Nephron progenitor cell (in vitro differentiated cells): ENCODE measurements at regions not wholly inside any gene's neighbourhood (a gene's known extent, or its start where the extent isn't known, plus 50 kb on each side); places are given as distances from the start of the nearest gene placed in this dataset.
"Not testable (repeated sequence)": the region's sequence is repeated elsewhere in the genome, so short reads cannot be mapped to it uniquely, and the experiment has no call there.

Experiments used
- DNase-seq: peaks from one replicate; pipeline ENCODE4 v3.0.0; 2021
- H3K27ac Mint-ChIP-seq: 2 replicates; pipeline ENCODE4 v1.8.0; 2021; ENCODE audit warnings: mild to moderate bottlenecking, moderate library complexity, mixed read lengths
- H3K27me3 Mint-ChIP-seq: 2 replicates; pipeline ENCODE4 v1.8.0; 2021; ENCODE audit warnings: mild to moderate bottlenecking, low read depth, mixed read lengths; ENCODE audit not compliant: poor library complexity
- H3K36me3 Mint-ChIP-seq: 2 replicates; pipeline ENCODE4 v1.8.0; 2021; ENCODE audit warnings: low read depth, mixed read lengths
- H3K4me1 Mint-ChIP-seq: 2 replicates; pipeline ENCODE4 v1.8.0; 2021; ENCODE audit warnings: mixed read lengths
- H3K4me3 Mint-ChIP-seq: 2 replicates; pipeline ENCODE4 v1.8.0; 2021; ENCODE audit warnings: mild to moderate bottlenecking, moderate library complexity, mixed read lengths
- H3K9me3 Mint-ChIP-seq: 2 replicates; pipeline ENCODE4 v1.8.0; 2021; ENCODE audit warnings: mild to moderate bottlenecking, moderate library complexity, mixed read lengths
- TF ChIP-seq, protein P1 (sequence below): fragments of 200-600 bp; sonication (generic); IDR thresholded peaks from 2 replicates; pipeline ENCODE4 v1.5.0; 2021; ENCODE audit warnings: antibody characterized with exemption

DNA sequence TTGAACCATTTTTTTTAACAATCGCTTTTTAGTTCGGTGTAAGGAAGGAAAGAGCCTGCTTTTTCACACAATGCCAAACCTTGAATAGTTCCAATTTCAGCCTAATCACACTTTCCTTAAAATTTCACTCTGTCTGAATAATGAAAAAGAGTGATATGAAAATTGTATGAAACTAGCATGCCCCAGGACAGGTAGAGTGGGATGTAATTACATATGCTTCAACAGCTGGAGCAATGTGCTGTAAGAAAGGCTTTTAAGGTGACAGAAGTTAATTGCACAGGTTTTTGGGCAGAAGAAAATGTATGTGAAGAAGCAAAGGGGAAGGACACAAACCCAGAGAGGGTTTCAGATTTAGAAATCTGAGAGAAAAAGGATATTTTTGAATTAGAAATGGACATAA, 184.0 kb downstream of the DSC3 start:
- Mint-ChIP-seq H3K36me3 (no peaks in the 10 kb centered on the region), H3K4me3 (no peak overlapping the region), H3K9me3 (no peaks in the 10 kb centered on the region), H3K4me1 (peaks cover 21% of the 10 kb centered on the region), H3K27me3 (no peaks in the 10 kb centered on the region), H3K27ac (no peak overlapping the region)
- DNase-seq = no peak
- TF ChIP-seq, protein P1, sequence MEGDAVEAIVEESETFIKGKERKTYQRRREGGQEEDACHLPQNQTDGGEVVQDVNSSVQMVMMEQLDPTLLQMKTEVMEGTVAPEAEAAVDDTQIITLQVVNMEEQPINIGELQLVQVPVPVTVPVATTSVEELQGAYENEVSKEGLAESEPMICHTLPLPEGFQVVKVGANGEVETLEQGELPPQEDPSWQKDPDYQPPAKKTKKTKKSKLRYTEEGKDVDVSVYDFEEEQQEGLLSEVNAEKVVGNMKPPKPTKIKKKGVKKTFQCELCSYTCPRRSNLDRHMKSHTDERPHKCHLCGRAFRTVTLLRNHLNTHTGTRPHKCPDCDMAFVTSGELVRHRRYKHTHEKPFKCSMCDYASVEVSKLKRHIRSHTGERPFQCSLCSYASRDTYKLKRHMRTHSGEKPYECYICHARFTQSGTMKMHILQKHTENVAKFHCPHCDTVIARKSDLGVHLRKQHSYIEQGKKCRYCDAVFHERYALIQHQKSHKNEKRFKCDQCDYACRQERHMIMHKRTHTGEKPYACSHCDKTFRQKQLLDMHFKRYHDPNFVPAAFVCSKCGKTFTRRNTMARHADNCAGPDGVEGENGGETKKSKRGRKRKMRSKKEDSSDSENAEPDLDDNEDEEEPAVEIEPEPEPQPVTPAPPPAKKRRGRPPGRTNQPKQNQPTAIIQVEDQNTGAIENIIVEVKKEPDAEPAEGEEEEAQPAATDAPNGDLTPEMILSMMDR = no peak

DNA sequence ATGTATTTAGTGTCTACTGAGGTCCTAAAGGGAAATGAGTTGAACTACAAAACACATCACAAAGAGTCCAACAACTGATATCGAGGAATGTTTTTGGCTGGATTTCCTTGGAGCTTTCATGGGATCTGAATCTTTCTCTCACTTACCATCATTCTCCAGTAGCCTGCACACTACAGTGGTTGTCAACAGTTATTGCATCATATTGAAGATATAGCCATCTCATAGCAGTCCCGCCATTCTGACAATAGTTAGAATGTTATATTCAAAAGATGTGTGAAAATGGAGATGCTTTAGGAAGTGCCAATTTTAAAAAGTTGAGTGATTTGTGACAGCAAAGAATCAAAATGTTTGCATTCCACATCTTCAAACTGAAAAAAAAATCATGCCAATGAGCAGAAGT, 186.8 kb downstream of the DSC3 start:
- no peaks in the 10 kb centered on the region for H3K27me3 Mint-ChIP-seq
- H3K4me1 Mint-ChIP-seq = peaks cover 10% of the 10 kb centered on the region
- H3K27ac Mint-ChIP-seq = no peak overlapping the region
- TF ChIP-seq, protein P1 = no peak
- H3K36me3 Mint-ChIP-seq = no peaks in the 10 kb centered on the region
- H3K4me3 Mint-ChIP-seq = no peak overlapping the region
- no peak for DNase-seq
- H3K9me3 Mint-ChIP-seq = no peaks in the 10 kb centered on the region

DNA sequence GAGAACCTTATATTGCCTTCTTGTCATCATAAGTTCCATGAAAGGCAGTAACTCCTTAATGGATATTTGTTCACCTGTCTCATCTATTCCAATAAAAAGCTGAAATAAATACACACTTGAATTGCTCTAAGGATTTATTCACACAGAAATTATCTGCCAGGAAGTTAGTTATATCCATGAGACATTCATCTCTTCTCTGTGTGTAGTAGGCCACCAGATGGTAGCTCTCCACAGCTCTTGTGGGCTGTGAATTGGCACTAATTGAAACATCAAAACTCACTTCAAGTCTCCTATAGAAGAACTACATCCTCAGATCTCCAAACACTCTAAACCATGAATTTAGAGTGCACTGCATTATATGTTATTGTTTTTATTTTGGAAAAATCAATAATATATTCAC, 189.6 kb downstream of the DSC3 start:
- TF ChIP-seq, protein P1 = no peak
- DNase-seq = no peak
- H3K27ac Mint-ChIP-seq = no peak overlapping the region
- no peaks in the 10 kb centered on the region for H3K27me3 Mint-ChIP-seq
- H3K4me3 Mint-ChIP-seq = no peak overlapping the region
- no peaks in the 10 kb centered on the region for H3K36me3 Mint-ChIP-seq
- no peaks in the 10 kb centered on the region for H3K4me1 Mint-ChIP-seq
- H3K9me3 Mint-ChIP-seq = peaks cover 14% of the 10 kb centered on the region

DNA sequence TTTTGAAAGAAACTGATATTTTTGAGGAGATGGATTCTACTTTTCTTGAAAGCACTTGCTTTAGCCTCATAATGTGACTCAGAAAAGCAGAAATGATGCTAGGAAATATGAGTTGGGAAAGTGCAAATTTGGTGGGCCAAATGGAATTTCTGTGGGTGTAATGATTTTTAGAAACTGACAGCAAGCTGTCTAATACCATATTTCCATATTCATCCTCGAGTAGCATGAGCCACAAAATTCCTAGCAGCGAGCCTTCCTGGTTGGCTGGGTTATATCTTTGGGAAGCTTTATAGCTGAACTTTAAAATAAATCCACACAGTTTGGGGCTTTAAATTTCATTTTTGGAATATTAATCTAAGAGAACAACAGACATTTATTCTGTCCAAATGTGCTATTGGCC, 190.0 kb downstream of the DSC3 start:
- TF ChIP-seq, protein P1 = no peak
- H3K4me3 Mint-ChIP-seq = no peak overlapping the region
- peaks cover 18% of the 10 kb centered on the region for H3K9me3 Mint-ChIP-seq
- no peaks in the 10 kb centered on the region for H3K27me3 Mint-ChIP-seq
- no peak for DNase-seq
- no peaks in the 10 kb centered on the region for H3K4me1 Mint-ChIP-seq
- H3K27ac Mint-ChIP-seq = no peak overlapping the region
- H3K36me3 Mint-ChIP-seq = peaks cover under 1% of the 10 kb centered on the region

DNA sequence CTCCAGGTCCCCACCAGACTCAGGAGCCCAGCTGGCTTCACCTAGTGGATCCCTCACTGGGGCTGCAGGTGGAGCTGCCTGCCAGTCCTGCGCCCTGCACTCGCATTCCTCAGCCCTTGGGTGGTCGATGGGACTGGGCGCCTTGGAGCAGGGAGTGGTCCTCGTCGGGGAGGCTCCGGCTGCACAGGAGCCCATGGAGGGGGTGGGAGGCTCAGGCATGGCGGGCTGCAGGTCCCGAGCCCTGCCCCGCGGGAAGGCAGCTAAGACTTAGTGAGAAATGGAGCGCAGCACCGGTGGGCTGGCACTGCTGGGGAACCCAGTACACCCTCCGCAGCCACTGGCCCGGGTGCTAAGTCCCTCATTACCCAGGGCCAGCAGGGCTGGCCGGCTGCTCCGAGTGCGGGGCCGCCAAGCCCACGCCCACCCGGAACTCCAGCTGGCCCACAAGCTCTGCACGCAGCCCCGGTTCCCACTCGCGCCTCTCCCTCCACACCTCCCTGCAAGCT, 203.4 kb downstream of the DSC3 start:
- H3K4me1 Mint-ChIP-seq = not testable (repeated sequence)
- peaks cover 16% of the 10 kb centered on the region for H3K9me3 Mint-ChIP-seq

DNA sequence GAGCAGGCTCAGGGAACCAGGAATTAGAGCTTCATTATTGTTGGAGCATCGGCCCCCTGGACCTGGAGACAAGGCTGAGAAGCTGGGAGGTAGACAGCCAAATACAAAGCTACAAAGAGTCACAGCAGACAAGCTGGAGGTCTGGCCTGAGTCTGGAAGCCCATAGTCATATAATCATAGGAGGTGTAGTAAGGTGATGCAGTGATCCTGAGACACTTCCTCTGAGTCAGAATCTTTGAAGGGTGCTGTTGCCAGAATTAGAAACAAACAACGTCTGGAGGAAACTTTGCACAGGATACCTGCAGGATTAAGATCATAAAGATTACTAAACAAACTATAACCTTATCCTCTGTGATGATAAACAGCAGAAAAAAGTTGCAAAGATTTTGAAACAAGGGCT, 213.8 kb downstream of the DSC3 start:
- peaks cover 6% of the 10 kb centered on the region for H3K9me3 Mint-ChIP-seq
- H3K27me3 Mint-ChIP-seq = no peaks in the 10 kb centered on the region
- no peaks in the 10 kb centered on the region for H3K36me3 Mint-ChIP-seq
- H3K4me1 Mint-ChIP-seq = no peaks in the 10 kb centered on the region
- no peak overlapping the region for H3K4me3 Mint-ChIP-seq
- no peak overlapping the region for H3K27ac Mint-ChIP-seq
- TF ChIP-seq, protein P1 = no peak
- no peak for DNase-seq

More for the DNA sequence above, 203.4 kb downstream of the DSC3 start:
- not testable (repeated sequence) for DNase-seq, H3K27me3 Mint-ChIP-seq, H3K4me3 Mint-ChIP-seq, H3K27ac Mint-ChIP-seq, H3K36me3 Mint-ChIP-seq
